CD4-positive, alpha-beta T cell treated with Interleukin-1 beta for 1 hour (primary cell): ENCODE measurements at regions not wholly inside any gene's neighbourhood (a gene's known extent, or its start where the extent isn't known, plus 50 kb on each side); places are given as distances from the start of the nearest gene placed in this dataset.

Experiments
- DNase-seq, 2 donors: peaks; one replicate each; pipeline ENCODE4 v3.0.0-alpha.2; 2020 to 2022

- DNase-seq: no peak
Measured at GRCh38 chr2:221336967-221337366, 235.1 kb downstream of the EPHA4 start.

DNA sequence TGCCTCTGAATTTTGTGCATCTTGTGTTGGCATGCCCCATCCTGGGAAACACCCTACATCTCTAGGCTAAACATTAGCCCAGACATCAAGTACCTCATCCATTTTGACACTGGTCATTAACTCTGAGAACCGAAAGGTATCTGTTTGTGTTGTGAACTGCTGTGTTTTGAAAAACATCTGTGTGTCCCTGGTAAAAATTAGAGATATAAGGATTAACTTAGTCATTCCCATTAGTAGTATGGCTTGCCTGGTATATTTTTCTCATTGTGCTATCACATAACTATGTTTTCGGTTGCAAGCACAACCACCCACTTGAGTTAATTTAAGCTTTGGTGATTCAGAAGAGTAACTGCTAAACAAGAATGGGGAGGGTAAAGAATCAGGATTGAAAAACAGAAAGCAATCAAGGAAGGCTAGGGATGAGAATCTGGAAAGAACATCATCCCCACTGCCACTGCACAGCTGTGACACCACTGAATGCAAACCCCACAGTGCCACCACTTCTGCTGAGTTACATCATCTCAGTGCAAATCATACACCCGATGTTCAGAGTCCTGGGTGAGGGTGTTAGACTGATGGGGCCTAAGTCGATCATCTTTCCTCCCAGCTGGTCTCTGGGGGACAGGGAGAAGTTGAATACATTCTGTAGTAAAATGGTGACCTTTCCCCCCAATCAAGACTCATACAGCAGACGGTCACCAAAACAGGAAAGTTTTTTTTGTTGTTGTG is 234.0 kb downstream of the EPHA4 start:
- no peak for DNase-seq

DNA sequence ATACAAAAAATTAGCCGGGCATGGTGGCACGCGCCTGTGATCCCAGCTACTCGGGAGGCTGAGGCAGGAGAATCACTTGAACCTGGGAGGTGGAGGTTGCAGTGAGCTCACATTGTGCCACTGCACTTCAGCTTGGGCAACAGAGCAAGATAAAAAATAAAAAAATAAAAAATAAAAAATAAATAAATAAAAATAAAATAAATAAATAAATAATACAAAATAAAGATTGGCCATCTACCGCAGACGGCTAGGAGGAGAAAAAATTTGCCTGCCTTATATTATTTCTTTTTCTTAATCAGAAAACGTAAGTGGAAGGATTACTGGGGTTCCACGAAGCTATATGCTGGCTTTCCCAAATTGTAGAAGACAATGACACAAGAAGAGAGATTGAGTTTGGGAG is 229.7 kb downstream of the EPHA4 start:
- no peak for DNase-seq

DNA sequence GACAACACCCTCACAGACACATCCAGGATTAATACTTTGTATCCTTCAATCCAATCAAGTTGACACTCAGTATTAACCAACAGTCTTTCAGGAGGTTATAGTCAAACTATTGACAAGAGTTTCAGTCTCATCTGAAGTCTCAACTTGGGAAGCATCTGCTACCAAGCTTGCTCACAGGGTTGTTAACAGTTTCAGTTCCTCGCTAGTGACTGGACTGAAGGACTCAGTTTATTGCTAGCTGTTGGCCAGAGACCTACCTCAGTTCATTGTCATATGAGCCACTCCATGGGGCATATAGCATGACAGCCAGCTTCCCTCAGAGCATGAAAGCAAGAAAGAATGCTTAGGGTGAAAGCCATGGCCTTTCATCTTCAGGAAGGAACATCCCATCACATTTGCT is 228.6 kb downstream of the EPHA4 start:
- DNase-seq: no peak

DNA sequence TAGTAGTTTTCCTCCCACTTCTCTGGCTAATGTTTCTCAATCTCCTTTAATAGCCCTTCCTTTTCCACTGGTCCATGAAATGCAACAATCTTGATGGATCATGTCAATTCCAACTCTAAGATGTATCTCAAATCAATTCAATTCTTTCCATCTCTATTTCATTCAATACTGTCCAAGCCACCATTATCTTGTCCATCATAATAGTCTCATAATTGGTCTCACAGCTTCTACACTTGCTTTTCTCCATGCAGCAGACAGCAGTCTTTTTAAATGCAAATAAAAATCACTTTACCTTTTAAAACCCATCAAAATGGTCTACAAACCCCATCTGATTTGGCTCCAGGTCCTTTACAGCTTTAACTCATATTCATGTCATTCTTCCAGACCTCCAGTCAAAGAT is 226.6 kb downstream of the EPHA4 start:
- no peak for DNase-seq

DNA sequence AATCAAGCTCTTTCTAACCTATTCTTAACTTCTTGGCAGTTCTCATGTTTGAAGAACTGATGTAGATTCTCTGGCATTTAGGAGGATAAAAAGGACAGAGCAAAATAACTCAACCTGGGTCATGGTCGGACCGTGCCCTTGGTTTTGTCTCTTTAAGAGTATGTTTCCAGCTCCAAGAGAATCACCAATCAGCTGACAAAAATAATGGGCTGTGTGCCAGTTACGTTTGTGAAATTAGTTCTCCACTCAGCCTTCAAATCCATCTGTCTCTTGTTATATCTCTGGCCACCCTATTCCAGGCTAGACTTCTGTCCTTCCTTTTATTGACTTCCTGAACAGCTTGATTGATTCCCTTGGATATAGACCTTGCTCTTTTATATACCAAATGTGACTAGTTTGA is 225.7 kb downstream of the EPHA4 start:
- DNase-seq: no peak

- DNase-seq: no peak
Measured at GRCh38 chr2:221347471-221347870, 224.6 kb downstream of the EPHA4 start.

DNA sequence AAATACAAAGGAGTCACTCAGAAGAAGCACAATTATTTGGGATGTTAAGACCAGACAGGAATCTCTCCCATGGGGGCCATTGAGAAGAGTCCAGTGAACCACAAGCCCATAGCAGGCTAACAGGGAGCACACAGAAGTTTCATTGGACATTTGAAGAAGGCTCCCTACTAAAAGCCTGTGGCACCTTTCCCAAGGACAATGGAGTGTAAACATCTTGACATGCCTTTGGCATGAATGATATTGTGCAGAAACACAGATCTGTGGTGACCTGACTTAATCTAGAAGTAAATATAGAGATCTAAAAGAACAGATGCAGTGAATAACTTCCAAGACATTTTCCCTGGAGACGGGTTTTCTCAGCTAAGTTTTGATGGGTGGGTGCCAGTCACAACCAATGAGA is 221.5 kb downstream of the EPHA4 start:
- DNase-seq: no peak

DNA sequence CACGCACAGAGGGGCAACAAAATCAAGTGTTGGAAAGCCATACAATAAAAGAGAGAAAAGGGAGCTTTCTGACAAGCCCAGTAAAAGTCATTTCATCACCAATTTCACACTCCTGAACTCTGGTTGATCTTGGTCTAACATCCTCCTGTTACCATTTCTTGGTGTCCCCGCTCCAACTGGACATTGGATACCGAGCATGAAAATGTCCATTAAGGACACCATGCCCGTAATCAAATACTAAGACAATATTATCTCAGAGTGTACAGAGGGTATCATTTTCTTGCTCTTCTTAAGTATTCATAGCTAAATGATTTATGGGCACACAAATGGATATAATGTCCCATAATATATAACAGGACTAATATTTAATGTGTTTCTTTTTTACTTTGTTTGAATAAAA is 218.9 kb downstream of the EPHA4 start:
- DNase-seq: no peak

DNA sequence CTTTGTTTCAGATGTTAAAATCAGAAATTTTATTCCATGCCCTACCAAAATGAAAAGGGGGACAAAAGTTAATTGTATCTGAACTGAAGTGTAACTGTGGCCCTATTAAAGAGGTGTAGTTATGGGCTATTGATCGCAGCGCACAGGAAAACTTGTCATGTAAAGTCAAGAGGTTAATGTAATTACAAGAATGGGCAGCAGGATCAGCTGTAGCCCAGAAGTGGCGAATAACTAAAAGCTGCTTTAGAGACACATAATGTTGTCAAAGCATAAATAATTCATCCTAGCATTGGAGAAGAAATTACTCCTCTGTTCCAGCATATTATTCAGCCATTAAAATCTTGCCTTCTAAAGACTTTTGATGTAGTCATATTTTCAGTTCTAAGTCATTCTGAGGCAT is 211.8 kb downstream of the EPHA4 start:
- DNase-seq: no peak

- no peak for DNase-seq
Measured at GRCh38 chr2:221360742-221361141, 211.4 kb downstream of the EPHA4 start.

DNA sequence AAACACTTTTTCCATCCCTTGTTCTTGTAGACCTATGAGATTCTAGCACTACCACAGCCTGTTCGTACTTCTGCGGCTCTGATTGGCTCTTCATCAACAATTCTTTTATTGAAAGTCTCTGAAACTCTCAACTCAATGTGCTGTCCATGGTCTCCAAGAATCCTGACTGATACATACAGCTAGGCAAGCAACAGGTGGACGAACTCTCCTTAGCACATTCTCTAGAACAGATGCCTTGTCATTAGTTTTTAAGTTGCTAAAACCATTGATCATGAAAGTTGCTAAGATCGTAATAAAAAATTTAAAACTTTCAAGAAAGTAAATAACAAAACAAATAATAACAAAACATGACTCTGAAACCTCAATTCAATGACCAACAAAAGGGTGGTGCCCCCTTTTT is 210.5 kb downstream of the EPHA4 start:
- no peak for DNase-seq

DNA sequence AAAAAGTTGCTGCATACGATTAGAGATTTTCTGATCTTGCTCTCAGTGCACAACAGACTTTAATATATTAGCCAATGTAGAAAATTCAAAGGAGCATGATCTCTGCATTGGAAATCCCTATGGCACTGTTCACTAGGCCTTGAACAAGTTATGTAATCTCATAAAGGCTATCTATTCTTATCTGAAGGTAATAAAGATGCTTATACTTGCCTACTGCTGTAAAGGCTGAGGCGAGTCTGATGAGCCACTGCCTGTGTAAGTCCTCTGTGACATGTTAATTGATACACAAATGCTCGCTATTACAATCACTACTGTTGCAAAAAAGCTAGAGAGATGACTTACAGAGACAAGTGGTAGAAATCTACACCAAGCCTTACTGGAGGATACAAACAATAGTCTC is 207.4 kb downstream of the EPHA4 start:
- no peak for DNase-seq
